ENCODE measurements at regions not wholly inside any gene's neighbourhood (a gene's known extent, or its start where the extent isn't known, plus 50 kb on each side); places are given as distances from the start of the nearest gene placed in this dataset.

DNA sequence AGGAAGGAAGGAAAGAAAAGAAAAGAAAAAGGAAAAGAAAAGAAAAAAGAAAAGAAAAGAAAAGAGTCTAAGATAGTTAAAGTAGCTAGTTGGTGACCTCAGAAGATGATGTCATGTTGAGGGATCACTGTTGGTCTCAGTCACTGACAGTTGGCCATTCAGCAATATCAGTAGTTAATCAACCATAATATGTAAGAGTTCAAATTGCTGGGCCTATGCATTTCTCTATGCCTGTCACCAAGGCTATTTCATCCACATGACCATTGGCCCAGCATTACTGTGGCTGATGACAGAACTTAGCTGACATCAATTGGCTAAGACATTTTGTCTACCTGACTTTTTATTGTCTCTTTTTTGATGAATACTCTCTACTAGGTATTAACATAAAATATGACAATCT, 435.5 kb upstream of the CRIM1 start:
- TF ChIP-seq, protein P1, sequence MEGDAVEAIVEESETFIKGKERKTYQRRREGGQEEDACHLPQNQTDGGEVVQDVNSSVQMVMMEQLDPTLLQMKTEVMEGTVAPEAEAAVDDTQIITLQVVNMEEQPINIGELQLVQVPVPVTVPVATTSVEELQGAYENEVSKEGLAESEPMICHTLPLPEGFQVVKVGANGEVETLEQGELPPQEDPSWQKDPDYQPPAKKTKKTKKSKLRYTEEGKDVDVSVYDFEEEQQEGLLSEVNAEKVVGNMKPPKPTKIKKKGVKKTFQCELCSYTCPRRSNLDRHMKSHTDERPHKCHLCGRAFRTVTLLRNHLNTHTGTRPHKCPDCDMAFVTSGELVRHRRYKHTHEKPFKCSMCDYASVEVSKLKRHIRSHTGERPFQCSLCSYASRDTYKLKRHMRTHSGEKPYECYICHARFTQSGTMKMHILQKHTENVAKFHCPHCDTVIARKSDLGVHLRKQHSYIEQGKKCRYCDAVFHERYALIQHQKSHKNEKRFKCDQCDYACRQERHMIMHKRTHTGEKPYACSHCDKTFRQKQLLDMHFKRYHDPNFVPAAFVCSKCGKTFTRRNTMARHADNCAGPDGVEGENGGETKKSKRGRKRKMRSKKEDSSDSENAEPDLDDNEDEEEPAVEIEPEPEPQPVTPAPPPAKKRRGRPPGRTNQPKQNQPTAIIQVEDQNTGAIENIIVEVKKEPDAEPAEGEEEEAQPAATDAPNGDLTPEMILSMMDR (IDR thresholded peaks at IDR 0.05; ENCODE audit: control insufficient read depth, insufficient read depth, low read depth, low read length, missing control alignments), result no peak
- no peak overlapping the region for H3K4me3 ChIP-seq (ENCODE audit: control insufficient read depth, low read depth, low read length)
- no peak for DNase-seq (ENCODE audit: low read depth)

GRCh38 chr2:35915261-35915660, 440.3 kb upstream of the CRIM1 start:
- TF ChIP-seq, protein P1 (IDR thresholded peaks at IDR 0.05; ENCODE audit: control insufficient read depth, insufficient read depth, low read depth, low read length, missing control alignments), result no peak
- no peak for DNase-seq (ENCODE audit: low read depth)
- no peak overlapping the region for H3K4me3 ChIP-seq (ENCODE audit: control insufficient read depth, low read depth, low read length)

DNA sequence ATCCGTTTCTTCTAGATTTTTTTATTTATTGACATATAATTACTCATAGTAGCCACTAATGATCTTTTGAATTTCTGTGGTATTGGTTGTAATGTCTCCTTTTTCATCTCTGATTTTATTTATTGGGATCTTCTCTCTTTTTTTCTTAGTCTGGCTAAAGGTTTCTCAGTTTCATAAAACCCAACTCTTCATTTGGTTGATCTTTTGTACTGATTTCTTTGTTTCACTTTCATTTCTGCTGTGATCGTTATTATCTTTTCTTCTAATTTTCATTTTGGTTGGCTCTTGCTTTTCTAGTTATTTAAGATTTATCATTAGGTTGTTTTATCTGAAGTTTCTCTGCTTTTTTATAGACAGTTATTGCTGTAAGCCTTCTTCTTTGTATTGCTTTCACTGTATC, 463.6 kb upstream of the CRIM1 start:
- no peak overlapping the region for H3K4me3 ChIP-seq (ENCODE audit: control insufficient read depth, low read depth, low read length)
- no peak for DNase-seq (ENCODE audit: low read depth)
- TF ChIP-seq, protein P1 (IDR thresholded peaks at IDR 0.05; ENCODE audit: control insufficient read depth, insufficient read depth, low read depth, low read length, missing control alignments), result no peak

DNA sequence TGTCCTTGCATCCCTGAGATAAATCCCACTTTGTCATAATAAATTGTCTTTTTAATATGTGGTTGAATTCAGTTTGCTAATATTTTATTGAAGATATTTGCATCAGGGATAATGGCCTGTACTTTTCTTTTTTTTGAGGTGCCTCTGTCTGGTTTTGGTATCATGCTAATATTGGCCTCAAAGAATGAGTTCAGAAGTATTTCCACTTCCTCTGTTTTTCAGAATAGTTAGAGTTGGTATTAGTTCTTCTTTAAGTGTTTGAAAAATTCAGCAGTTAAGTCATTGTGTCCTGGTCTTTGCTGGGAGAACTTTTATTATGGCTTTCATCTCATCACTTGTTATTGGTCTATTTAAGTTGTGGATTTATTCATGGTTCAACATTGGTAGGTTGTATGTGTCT, 464.1 kb upstream of the CRIM1 start:
- DNase-seq (ENCODE audit: low read depth), result no peak
- H3K4me3 ChIP-seq (ENCODE audit: control insufficient read depth, low read depth, low read length), result no peak overlapping the region
- TF ChIP-seq, protein P1 (IDR thresholded peaks at IDR 0.05; ENCODE audit: control insufficient read depth, insufficient read depth, low read depth, low read length, missing control alignments), result no peak

DNA sequence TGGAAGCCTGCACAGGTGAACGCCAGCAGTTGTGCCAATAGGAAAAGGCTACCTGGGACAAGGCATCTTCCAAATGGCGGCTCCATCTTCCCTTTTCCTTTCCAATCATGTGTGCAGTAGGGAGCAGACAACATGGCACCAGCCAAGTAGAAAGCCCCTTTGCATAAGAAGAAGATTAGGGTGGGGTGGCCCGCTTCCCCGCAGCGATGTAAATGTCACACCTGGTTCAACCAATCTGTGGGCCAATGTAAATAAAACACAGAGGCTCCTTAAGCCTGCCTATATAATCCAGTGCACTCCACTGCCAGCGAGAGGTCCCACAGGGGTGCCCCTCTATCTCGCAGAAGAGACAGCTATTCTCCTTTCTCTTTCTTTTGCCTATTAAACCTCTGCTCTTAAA, 468.4 kb upstream of the CRIM1 start:
- no peak for DNase-seq (ENCODE audit: low read depth)
- no peak overlapping the region for H3K4me3 ChIP-seq (ENCODE audit: control insufficient read depth, low read depth, low read length)
- TF ChIP-seq, protein P1 (IDR thresholded peaks at IDR 0.05; ENCODE audit: control insufficient read depth, insufficient read depth, low read depth, low read length, missing control alignments), result no peak

- TF ChIP-seq, protein P1 (IDR thresholded peaks at IDR 0.05; ENCODE audit: control insufficient read depth, insufficient read depth, low read depth, low read length, missing control alignments), result no peak
- no peak for DNase-seq (ENCODE audit: low read depth)
Observed at GRCh38 chr2:35873921-35874320, 481.7 kb upstream of the CRIM1 start.

GRCh38 chr2:35871672-35872071, 483.9 kb upstream of the CRIM1 start:
- DNase-seq (ENCODE audit: low read depth), result no peak
- TF ChIP-seq, protein P1 (IDR thresholded peaks at IDR 0.05; ENCODE audit: control insufficient read depth, insufficient read depth, low read depth, low read length, missing control alignments), result peak; percentile 35
- no peak overlapping the region for H3K4me3 ChIP-seq (ENCODE audit: control insufficient read depth, low read depth, low read length)

More at GRCh38 chr2:35873921-35874320, 481.7 kb upstream of the CRIM1 start:
- no peak overlapping the region for H3K4me3 ChIP-seq (ENCODE audit: control insufficient read depth, low read depth, low read length)
